IPS DF 4.7 (cell line): ENCODE measurements at regions not wholly inside any gene's neighbourhood (a gene's known extent, or its start where the extent isn't known, plus 50 kb on each side); places are given as distances from the start of the nearest gene placed in this dataset.
A peak's percentile ranks its signal among the peaks of the same experiment; 100 is the strongest.

ENCODE experiments used
- DNase-seq: peaks from one replicate; pipeline ENCODE4 v3.0.0-alpha.2; 2013; ENCODE audit warnings: low spot score; ENCODE audit errors: extremely low read depth

DNA sequence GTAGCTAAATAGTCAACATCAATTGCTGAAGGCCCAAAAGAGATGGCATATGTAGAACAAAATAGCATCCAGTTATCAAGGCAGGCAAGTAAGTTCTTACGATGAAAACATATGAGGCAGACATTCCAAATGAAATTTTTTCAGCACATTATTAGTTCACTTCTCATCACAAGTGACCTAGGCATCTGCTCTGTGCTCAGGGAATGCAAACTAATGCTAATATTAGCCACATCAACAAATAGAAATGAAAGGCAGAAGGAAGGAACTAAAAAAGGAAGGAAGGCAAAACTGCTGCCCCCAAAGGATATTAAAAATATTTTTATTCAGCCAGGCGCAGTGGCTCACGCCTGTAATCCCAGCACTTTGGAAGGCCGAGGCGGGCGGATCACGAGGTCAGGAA lies 51.2 kb upstream of the ROCK1 start:
- no peak for DNase-seq

DNA sequence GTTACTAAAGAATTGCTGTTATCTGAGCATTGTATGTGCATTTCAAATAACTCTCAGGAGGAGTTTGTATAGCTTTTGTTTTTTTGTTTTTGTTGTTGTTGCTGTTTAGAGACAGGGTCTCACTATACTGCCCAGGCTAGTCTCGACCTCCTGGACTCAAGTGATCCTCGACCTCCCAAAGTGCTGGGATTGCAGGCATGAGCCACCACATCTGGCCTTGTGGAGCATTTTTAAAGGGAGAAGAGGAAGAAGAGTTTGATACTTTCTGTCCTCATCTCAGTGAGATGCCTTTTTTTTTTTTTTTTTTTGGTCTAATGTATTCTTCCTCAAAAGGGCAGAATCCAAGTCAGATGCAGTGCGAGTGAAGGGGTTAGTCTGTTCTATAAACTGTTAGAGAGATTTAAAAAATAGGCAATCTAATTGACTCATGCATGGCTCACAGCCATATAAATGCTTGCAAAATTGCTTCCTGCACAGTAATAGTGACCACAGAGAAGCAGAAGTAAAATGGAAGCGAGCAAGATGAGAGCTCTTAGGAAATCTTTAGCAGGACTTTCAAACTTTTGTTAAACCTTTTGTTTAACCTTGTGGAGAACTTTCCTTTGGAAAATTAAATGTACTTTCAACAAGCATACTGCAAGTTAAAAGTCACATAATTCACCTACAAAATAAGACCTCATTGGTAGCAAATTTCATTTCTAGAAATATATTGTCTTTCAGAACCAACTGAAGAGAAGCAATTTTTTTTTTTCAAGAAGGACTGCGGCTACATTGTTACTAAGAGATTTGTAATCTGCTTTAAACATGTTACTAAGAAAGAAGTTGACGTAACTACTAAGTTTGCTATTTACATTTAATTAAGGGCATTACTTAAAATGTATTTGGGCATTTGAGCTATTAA lies 52.3 kb upstream of the ROCK1 start:
- DNase-seq, result no peak

DNA sequence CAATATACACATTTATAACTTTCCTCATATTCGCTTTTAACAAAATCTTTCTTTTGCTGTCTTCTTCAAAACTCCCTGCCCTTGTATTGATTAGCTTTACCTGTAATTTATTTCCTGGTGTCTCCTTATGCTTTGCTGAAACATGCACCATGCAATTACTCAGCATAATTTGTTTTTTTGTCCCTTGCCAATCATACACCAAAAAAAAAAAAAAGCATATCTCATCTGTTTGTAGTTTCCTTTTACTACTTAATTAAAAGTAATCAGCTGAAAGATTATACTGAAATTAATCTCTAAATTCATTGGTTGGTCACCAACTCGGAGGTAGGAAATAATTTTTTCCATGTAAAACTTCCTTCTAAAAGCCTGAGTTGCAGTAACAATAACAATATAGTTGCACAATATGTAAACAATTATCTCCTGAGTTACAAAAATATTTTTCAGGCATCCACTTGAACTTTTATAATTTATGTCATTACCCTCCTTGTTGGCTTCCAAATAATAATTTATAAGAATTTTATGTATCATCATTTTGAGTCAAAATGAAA lies 53.0 kb upstream of the ROCK1 start:
- DNase-seq, result no peak

DNA sequence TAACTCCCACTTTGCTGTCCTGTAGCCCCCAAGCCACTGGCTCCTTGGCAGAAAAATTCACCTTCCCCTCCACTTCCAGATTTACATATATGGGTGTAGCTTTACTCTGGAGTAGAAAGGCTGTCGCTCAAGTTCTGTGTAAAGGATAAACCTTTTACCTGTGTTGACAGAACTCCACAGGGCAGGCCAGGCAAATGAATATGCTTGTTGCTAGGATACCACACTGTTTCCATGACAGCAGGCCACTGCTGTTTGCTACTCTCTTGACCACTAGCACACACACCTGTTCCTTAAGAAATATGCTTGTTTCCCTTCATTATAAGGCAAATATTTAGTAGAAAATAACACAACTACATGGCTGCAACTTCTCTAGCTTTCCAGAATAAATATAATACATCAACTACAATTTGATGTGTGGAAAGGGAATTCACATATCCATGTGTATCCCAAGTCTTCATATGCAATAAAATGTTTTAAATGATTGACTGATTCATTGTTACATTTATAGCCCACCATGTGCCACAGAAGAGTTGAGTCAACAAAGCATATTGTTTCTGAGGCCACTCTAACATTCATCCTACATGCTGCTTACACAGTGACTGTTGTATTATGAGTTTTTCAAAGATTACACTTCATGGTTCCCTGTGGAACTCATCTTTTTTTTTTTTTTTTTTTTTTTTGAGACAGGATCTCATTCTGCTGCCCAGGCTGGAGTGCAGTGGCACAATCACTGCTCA lies 56.2 kb upstream of the ROCK1 start:
- peak; percentile 56 for DNase-seq

DNA sequence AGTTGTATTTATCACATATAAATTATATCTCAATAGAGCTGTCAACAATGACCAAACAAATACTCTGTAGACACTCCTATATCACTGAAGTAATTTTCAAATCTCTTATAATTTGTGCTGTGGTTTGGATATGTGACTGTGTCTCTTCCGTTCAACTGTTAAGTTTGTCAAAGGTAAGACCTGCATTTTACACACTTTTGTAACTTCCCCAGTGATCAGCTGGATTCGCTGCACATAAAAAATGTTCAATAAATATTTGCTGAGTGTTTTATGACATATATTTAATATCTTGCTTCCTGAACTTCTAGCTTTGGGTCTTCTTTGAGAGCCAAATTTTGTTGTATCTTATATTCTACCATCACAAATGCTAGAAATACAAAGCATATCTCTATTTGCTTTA lies 57.3 kb upstream of the ROCK1 start:
- no peak for DNase-seq

DNA sequence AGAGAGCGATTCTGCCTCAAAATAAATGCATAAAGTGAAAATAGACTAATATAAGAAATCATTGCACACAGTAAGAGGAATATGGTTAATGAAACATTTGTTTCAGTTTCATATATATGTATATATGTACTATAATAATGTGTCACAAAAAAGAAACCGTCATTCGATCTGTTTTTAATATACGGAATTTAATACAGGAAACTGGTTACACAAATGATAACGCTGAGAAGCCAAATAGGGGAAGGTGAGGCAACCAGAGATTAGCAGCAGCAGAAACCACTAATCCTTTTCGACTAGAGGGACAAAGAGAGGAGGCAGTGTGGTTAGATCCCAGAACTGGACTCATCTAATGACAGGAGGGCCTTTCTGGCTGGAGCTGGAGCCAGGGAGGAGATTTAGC lies 64.2 kb upstream of the GREB1L start:
- no peak for DNase-seq

DNA sequence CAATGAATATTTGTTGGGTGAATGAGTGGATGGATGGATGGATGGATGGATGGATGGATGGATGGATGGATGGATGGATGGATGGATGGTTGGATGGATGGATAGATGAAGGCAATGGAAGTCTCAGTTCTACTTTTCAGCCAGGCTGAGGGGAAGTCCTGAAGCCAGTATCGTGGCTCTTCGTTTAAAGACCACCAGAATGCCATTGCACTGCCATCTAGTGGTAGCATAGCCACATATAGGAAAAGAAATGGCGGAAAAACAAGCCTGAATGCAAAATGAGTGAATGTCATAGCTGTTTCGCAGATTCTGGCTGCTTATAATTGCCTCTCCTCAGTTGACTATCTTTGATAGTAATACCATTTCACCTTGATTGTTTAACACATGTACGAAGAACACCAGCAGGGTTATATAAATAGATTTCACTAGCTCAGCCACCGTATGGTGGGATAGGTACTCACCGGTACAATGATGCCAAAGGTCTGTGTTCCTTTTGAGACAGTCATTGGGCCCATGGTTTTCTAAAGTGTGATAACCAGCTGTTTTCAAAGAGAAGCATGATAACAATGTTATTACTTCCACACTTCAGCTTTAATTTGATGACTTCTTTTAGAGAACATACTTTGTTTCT lies 62.3 kb upstream of the GREB1L start:
- DNase-seq, result peak; percentile 44

DNA sequence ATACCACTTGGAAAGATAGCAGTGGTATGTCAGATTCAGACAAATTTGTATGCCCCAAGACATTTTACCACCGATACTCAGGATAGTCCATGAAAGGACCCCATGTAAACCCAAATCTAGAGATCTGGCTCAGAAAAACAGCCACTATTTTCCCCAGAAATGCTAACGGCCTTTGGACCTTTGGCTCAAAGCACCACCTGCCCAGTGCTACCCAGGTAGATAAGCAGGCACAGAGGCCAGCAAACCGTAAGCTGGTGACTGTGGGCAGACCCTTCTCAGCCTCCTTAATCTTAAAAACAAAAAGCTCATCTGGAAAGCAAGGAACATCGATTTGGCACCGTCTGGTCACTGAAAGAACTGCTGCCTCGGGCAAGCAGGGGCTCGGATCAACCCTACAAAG lies 61.4 kb upstream of the GREB1L start:
- no peak for DNase-seq

DNA sequence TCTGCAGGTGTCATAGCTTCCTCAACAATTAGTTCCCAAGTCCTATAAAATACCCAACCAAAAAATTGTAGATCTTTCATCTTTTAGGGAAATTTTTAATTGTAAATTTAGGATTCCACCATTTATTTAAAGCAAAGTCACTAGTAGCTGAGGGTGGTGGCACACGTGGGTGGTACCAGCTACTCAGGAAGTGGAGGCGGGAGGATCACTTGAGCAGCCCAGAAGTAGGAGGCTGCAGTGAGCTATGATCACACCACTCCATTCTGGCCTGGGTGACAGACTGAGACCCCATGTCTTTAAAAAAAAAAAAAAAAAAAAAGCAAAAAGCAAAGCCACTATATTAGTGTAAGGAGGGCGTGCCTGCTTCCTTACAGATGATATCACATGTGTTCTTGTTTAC lies 60.3 kb upstream of the GREB1L start:
- no peak for DNase-seq

DNA sequence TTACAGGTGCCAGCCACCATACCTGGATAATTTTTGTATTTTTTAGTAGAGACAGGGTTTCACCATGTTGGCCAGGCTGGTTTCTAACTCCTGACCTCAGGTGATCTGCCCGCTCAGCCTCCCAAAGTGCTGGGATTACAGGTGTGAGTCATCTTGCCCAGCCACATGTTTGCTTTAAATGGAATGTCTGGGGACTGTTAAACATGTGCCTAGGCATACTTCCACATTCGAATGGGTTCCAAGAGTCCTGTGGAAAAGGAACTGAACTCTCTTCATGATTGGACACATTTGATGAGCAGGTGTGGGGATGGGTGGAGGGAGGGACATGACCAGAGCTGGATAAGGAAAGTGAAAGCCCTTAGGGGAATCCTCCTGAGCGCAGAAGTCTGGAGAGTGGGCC lies 58.4 kb upstream of the GREB1L start:
- no peak for DNase-seq

DNA sequence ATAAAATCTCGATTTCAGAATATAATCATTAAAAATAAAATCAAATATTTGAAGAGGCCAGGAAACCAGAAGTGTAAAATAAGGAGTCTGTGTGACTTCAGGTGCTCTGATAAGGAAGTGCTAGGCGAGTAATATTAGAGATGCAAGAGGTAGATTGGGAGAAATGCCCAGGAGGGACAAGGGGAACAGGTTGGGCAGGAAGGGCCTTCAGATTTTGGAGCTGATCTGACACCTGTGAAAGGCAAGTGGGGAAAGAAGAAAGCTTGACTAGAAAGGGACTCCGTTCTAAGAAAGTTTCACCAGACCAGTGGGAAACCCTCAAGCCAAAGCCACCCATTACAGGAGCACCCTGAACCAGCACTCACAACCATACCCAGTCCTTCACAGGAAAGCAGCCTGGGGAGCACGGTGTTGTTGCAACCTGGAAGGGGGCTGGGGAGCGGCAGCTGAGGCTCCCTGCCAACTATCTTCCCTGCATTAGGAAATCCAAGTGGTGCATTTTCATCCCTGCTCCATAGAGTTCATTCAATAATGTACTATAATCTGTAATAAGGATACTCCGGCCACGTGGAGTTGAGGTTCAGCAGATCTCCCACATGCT lies 57.5 kb upstream of the GREB1L start:
- no peak for DNase-seq

DNA sequence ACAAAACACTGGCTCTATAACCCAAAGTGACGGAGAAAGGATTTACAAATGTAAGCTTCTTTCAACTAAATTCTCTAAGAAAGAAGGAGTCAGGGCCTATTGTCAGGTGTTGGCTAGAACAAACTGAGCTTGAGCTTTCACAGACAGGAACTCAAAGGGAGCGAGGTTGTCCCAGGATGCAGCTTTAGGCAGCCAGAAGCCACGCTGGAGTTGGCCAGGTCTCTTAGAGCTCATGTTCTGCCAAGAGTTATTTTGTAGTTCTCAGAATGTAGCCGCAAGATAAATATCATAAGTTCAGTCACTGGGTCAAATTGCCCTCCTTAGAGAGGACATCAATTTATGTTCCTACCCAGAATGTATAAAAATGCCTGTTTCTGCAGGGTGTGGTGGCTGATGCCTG lies 54.1 kb upstream of the GREB1L start:
- DNase-seq, result no peak

DNA sequence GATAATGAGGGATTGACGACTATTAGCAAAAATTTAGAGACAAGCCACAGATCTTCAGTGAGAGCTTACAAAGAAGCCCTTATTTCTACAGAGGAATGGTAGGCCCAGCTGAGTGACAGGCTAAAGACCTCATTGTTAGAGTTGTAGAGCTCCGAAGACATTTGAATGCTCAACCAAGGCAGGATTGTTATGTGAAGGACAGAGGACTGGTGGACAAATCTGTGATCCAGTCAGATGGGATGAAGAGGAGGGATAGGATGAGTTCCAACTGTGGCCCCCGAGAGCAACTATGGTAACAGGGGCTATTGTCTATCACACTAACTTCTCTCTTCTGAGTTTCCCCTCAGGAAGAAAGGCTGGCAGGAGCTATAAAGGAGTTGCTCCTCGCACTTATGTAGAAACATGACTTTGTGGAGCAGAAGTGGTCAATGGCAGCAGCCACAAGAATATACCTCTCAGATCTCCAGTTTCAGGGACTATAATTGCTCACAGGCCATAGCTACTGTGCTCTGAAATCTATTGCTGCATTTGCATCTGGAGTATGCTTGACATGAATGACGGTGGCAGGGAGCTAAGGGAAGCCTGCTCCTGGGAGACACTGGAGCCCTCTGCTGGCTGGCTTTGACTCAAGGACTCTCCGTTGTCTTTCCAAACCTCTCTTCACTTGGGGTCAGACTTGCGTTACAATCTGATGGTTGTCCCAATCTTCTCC lies 50.3 kb upstream of the GREB1L start:
- peak; percentile 33 for DNase-seq
